ENCODE measurements at regions not wholly inside any gene's neighbourhood (a gene's known extent, or its start where the extent isn't known, plus 50 kb on each side); places are given as distances from the start of the nearest gene placed in this dataset.

DNA sequence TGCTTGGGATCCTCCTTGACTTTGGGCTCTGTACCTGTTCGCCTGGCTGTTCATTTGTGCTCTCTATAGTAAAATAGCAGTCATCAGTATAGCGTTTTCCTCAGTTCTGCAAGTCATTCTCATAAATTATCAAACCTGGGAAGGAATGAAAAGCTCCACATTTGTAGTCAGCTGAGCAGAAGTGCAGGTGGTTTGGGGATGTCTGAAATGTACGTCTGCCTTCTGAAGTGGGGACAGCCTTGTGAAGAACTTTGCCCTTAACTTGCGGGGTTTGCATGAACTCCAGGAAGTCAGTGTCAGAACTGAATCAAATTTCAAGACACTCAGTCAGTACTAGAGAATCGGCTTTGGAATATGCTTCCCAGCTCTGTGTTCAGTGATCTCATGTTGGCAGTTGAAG lies 358.3 kb upstream of the PRKCQ start:
- Histone ChIP-seq H3K27me3 (ENCODE audit: control insufficient read depth in 1 of 2, insufficient read depth in 2 of 2, low read length in 2 of 2) (no peaks in the 10 kb centered on the region), H3K4me1 (ENCODE audit: insufficient read depth, low read length) (no peaks in the 10 kb centered on the region), H2AFZ (ENCODE audit: low read length) (no peak overlapping the region), H3K4me2 (ENCODE audit: low read depth, low read length) (no peak overlapping the region), H3K4me3 (replicated peaks in 1 of 3; ENCODE audit: insufficient read depth in 1 of 3, low read depth in 2 of 3, low read length in 3 of 3) (no peak overlapping the region), H3K9ac (ENCODE audit: insufficient read depth, low read depth, low read length) (no peak overlapping the region), H4K20me1 (ENCODE audit: insufficient read depth, low read length) (no peaks in the 10 kb centered on the region), H3K79me2 (ENCODE audit: insufficient read depth, low read length) (no peaks in the 10 kb centered on the region), H3K9me3 (ENCODE audit: low read length) (no peaks in the 10 kb centered on the region), H3K27ac (ENCODE audit: extremely low read length, insufficient read depth, low read length) (no peak overlapping the region), H3K36me3 (replicated peaks in 1 of 2; ENCODE audit: control insufficient read depth in 1 of 2, insufficient read depth in 2 of 2, low read length in 2 of 2) (no peaks in the 10 kb centered on the region)
- ChIA-PET CTCF (ENCODE audit: low intra/inter-chr PET ratio, low total read pairs) (no interaction called here), POLR2A (no interaction called here)
- intact Hi-C loops (cut with micrococcal nuclease; ENCODE audit: unreplicated experiment) (no loop called here), in situ Hi-C loops (cut with HindIII; ENCODE audit: extremely low pct_ligation_motif_present, low pct_unique_long_range_greater_than_20kb) (no loop called here)
- TF ChIP-seq ETS1 (CRISPR knock-in tag; IDR thresholded peaks at IDR 0.05) (no peak), ZFP36L1 (CRISPR knock-in tag; IDR thresholded peaks at IDR 0.05) (no peak), RORA (CRISPR knock-in tag; IDR thresholded peaks at IDR 0.05) (no peak), NR3C1 (CRISPR knock-in tag; IDR thresholded peaks at IDR 0.05) (no peak), HDAC6 (IDR thresholded peaks at IDR 0.05; ENCODE audit: low read depth, low read length) (no peak), ZNF382 (CRISPR knock-in tag; IDR thresholded peaks at IDR 0.05; ENCODE audit: borderline replicate concordance) (no peak), CBFB (CRISPR knock-in tag; IDR thresholded peaks at IDR 0.05) (no peak), ELF3 (CRISPR knock-in tag; IDR thresholded peaks at IDR 0.05) (no peak), ZNF780A (CRISPR knock-in tag; IDR thresholded peaks at IDR 0.05) (no peak), ZNF589 (CRISPR knock-in tag; conservative IDR thresholded peaks at IDR 0.05) (no peak), CHCHD3 (CRISPR knock-in tag; IDR thresholded peaks at IDR 0.05) (no peak)
- TF ChIP-seq, protein P1, sequence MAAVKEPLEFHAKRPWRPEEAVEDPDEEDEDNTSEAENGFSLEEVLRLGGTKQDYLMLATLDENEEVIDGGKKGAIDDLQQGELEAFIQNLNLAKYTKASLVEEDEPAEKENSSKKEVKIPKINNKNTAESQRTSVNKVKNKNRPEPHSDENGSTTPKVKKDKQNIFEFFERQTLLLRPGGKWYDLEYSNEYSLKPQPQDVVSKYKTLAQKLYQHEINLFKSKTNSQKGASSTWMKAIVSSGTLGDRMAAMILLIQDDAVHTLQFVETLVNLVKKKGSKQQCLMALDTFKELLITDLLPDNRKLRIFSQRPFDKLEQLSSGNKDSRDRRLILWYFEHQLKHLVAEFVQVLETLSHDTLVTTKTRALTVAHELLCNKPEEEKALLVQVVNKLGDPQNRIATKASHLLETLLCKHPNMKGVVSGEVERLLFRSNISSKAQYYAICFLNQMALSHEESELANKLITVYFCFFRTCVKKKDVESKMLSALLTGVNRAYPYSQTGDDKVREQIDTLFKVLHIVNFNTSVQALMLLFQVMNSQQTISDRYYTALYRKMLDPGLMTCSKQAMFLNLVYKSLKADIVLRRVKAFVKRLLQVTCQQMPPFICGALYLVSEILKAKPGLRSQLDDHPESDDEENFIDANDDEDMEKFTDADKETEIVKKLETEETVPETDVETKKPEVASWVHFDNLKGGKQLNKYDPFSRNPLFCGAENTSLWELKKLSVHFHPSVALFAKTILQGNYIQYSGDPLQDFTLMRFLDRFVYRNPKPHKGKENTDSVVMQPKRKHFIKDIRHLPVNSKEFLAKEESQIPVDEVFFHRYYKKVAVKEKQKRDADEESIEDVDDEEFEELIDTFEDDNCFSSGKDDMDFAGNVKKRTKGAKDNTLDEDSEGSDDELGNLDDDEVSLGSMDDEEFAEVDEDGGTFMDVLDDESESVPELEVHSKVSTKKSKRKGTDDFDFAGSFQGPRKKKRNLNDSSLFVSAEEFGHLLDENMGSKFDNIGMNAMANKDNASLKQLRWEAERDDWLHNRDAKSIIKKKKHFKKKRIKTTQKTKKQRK (IDR thresholded peaks at IDR 0.05; ENCODE audit: low read length), result no peak
- WGBS (ENCODE audit: low lambda C conversion rate), result 0% methylated on average over 3 of the region's 5 CpGs
- ATAC-seq (no peak), DNase-seq (ENCODE audit: low spot score) (no peak), FAIRE-seq (no peak)
- no TSS peak for BruUV-seq (replicated peaks)
